ENCODE measurements at regions not wholly inside any gene's neighbourhood (a gene's known extent, or its start where the extent isn't known, plus 50 kb on each side); places are given as distances from the start of the nearest gene placed in this dataset.

GRCh38 chr5:163596608-163597315 lies 91.3 kb downstream of the MAT2B start:
- no peak for ATAC-seq
- H2AFZ ChIP-seq (ENCODE audit: control insufficient read depth, low read depth, low read length): no peak overlapping the region

GRCh38 chr5:163604013-163604412 lies 98.6 kb downstream of the MAT2B start:
- no peaks in the 10 kb centered on the region for H3K4me1 ChIP-seq (ENCODE audit: control insufficient read depth, insufficient read depth, low read length)
- H3K79me2 ChIP-seq (ENCODE audit: control insufficient read depth, insufficient read depth, low read length): no peaks in the 10 kb centered on the region
- no peak overlapping the region for H2AFZ ChIP-seq (ENCODE audit: control insufficient read depth, low read depth, low read length)
- H3K36me3 ChIP-seq (ENCODE audit: control insufficient read depth in 2 of 2, insufficient read depth in 2 of 2, low read length in 1 of 2): no peaks in the 10 kb centered on the region
- BruUV-seq (replicated peaks): no TSS peak
- H3K27ac ChIP-seq (ENCODE audit: control insufficient read depth, insufficient read depth): no peak overlapping the region
- no peaks in the 10 kb centered on the region for H3K9me3 ChIP-seq (replicated peaks; ENCODE audit: control insufficient read depth, insufficient read depth, low read length)
- no peak overlapping the region for H3K9ac ChIP-seq (ENCODE audit: control insufficient read depth, insufficient read depth, low read length)
- TF ChIP-seq JUNB (IDR thresholded peaks at IDR 0.05) (no peak), FOS (IDR thresholded peaks at IDR 0.05; ENCODE audit: borderline replicate concordance, extremely low read depth, insufficient read length) (no peak), RB1 (IDR thresholded peaks at IDR 0.05; ENCODE audit: borderline replicate concordance) (no peak), ZNF24 (IDR thresholded peaks at IDR 0.05) (no peak), TCF3 (IDR thresholded peaks at IDR 0.05; ENCODE audit: borderline replicate concordance, insufficient read depth, low read depth, low read length) (no peak)
- TF ChIP-seq, protein P1, sequence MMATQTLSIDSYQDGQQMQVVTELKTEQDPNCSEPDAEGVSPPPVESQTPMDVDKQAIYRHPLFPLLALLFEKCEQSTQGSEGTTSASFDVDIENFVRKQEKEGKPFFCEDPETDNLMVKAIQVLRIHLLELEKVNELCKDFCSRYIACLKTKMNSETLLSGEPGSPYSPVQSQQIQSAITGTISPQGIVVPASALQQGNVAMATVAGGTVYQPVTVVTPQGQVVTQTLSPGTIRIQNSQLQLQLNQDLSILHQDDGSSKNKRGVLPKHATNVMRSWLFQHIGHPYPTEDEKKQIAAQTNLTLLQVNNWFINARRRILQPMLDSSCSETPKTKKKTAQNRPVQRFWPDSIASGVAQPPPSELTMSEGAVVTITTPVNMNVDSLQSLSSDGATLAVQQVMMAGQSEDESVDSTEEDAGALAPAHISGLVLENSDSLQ (IDR thresholded peaks at IDR 0.05): no peak
- in situ Hi-C loops (cut with MboI): no loop called here
- no peak overlapping the region for H3K4me3 ChIP-seq
- DNase-seq (ENCODE audit: low read depth, low spot score) (no peak), FAIRE-seq (no peak), ATAC-seq (no peak)
- no peak overlapping the region for H3K4me2 ChIP-seq (ENCODE audit: control insufficient read depth, insufficient read depth)
- ChIA-PET CTCF (no interaction called here), SMC1A (ENCODE audit: uncharacterized antibody, unreplicated experiment) (interaction anchor here (1.4 kb wide), 1 partner anchor 9 kb away, joined by 3 read pairs; no protein-coding TSS in a partner anchor), RAD21 (ENCODE audit: unreplicated experiment) (no interaction called here), POLR2A (no interaction called here)
- no peaks in the 10 kb centered on the region for H4K20me1 ChIP-seq (ENCODE audit: control insufficient read depth, insufficient read depth)
- 63% methylated on average over 4 of the region's 4 CpGs for WGBS (ENCODE audit: insufficient coverage, insufficient replicate concordance, low lambda C conversion rate, missing lambda C conversion rate)
- H3K27me3 ChIP-seq (replicated peaks in 1 of 2; ENCODE audit: control insufficient read depth in 2 of 2, insufficient read depth in 2 of 2, low read length in 1 of 2): no peaks in the 10 kb centered on the region
- intact Hi-C loops (cut with micrococcal nuclease; ENCODE audit: unreplicated experiment): no loop called here

More at GRCh38 chr5:163596608-163597315, 91.3 kb downstream of the MAT2B start:
- POLR2A ChIA-PET: no interaction called here
- no peak for TF ChIP-seq ZNF274 (IDR thresholded peaks at IDR 0.05; ENCODE audit: insufficient read depth, insufficient read length)
- SMC1A ChIA-PET (ENCODE audit: uncharacterized antibody, unreplicated experiment): no interaction called here
- no peaks in the 10 kb centered on the region for H3K79me2 ChIP-seq (ENCODE audit: control insufficient read depth, insufficient read depth, low read length)
- H3K4me1 ChIP-seq (ENCODE audit: control insufficient read depth, insufficient read depth, low read length): no peaks in the 10 kb centered on the region
- FAIRE-seq: no peak
- 0% methylated on average over 5 of the region's 5 CpGs for WGBS (ENCODE audit: insufficient coverage, insufficient replicate concordance, low lambda C conversion rate, missing lambda C conversion rate)
- H3K4me3 ChIP-seq: no peak overlapping the region
- no peaks in the 10 kb centered on the region for H4K20me1 ChIP-seq (ENCODE audit: control insufficient read depth, insufficient read depth)
- no peak overlapping the region for H3K9ac ChIP-seq (ENCODE audit: control insufficient read depth, insufficient read depth, low read length)
- no TSS peak for BruUV-seq (replicated peaks)
- intact Hi-C loops (cut with micrococcal nuclease; ENCODE audit: unreplicated experiment) (no loop called here), in situ Hi-C loops (cut with MboI) (no loop called here)
- RAD21 ChIA-PET (ENCODE audit: unreplicated experiment): no interaction called here
- H3K27ac ChIP-seq (ENCODE audit: control insufficient read depth, insufficient read depth): no peak overlapping the region
- no peak overlapping the region for H3K4me2 ChIP-seq (ENCODE audit: control insufficient read depth, insufficient read depth)
- CTCF ChIA-PET: interaction anchor here (0.6 kb wide), 1 partner anchor 22 kb away, joined by 3 read pairs; no protein-coding TSS in a partner anchor
- no peaks in the 10 kb centered on the region for H3K27me3 ChIP-seq (replicated peaks in 1 of 2; ENCODE audit: control insufficient read depth in 2 of 2, insufficient read depth in 2 of 2, low read length in 1 of 2)
- H3K36me3 ChIP-seq (ENCODE audit: control insufficient read depth in 2 of 2, insufficient read depth in 2 of 2, low read length in 1 of 2): no peaks in the 10 kb centered on the region
- H3K9me3 ChIP-seq (replicated peaks; ENCODE audit: control insufficient read depth, insufficient read depth, low read length): no peaks in the 10 kb centered on the region
- DNase-seq (ENCODE audit: low read depth, low spot score): no peak

Measured in GM12878 (cell line).